ENCODE measurements at regions not wholly inside any gene's neighbourhood (a gene's known extent, or its start where the extent isn't known, plus 50 kb on each side); places are given as distances from the start of the nearest gene placed in this dataset.

DNA sequence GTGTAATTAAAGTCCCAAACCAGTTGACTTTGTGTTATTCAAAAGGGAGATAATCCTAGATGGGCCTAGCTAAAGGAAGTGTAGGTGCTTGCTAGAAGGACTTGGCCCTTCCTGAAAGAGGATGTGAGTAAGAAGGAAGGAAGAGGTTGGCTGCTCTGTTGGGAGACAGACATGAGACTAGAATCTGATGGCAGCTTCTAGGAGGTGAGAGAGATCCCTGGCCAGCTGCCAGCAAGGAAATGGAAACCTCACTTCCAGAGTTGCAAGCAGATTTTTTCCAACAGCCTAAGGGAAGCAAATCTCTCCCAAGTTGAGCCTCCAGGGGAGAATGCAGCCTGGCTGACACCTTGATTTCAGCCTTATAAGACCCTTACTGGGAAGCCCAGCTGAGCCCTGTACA lies 368.4 kb upstream of the ZMIZ1 start:
- TF ChIP-seq, protein P1, sequence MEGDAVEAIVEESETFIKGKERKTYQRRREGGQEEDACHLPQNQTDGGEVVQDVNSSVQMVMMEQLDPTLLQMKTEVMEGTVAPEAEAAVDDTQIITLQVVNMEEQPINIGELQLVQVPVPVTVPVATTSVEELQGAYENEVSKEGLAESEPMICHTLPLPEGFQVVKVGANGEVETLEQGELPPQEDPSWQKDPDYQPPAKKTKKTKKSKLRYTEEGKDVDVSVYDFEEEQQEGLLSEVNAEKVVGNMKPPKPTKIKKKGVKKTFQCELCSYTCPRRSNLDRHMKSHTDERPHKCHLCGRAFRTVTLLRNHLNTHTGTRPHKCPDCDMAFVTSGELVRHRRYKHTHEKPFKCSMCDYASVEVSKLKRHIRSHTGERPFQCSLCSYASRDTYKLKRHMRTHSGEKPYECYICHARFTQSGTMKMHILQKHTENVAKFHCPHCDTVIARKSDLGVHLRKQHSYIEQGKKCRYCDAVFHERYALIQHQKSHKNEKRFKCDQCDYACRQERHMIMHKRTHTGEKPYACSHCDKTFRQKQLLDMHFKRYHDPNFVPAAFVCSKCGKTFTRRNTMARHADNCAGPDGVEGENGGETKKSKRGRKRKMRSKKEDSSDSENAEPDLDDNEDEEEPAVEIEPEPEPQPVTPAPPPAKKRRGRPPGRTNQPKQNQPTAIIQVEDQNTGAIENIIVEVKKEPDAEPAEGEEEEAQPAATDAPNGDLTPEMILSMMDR (conservative IDR thresholded peaks at IDR 0.05; ENCODE audit: low read depth, low read length) = no peak
- no peak for TF ChIP-seq EZH2 (IDR thresholded peaks at IDR 0.05; ENCODE audit: borderline replicate concordance, low read depth, low read length, poor library complexity, severe bottlenecking)
